Type B pancreatic cell (in vitro differentiated cells): ENCODE measurements at regions not wholly inside any gene's neighbourhood (a gene's known extent, or its start where the extent isn't known, plus 50 kb on each side); places are given as distances from the start of the nearest gene placed in this dataset.

Experiments
- DNase-seq: peaks from one replicate; pipeline ENCODE4 v3.0.0; 2021; ENCODE audit warnings: mixed read lengths; ENCODE audit not compliant: unreplicated experiment; ENCODE audit errors: extremely low spot score
- H3K27ac Mint-ChIP-seq: 2 replicates; pipeline ENCODE4 v1.8.0; 2021; ENCODE audit warnings: mild to moderate bottlenecking, mixed read lengths
- H3K27me3 Mint-ChIP-seq: 2 replicates; pipeline ENCODE4 v1.8.0; 2021; ENCODE audit warnings: mixed read lengths
- H3K36me3 Mint-ChIP-seq: 2 replicates; pipeline ENCODE4 v1.8.0; 2021; ENCODE audit warnings: mixed read lengths
- H3K4me1 Mint-ChIP-seq: one replicate; pipeline ENCODE4 v1.8.0; 2021; ENCODE audit warnings: mixed read lengths; ENCODE audit not compliant: unreplicated experiment
- H3K4me3 Mint-ChIP-seq: 2 replicates; pipeline ENCODE4 v1.8.0; 2021; ENCODE audit warnings: mild to moderate bottlenecking, mixed read lengths
- H3K9me3 Mint-ChIP-seq: 2 replicates; pipeline ENCODE4 v1.8.0; 2021; ENCODE audit warnings: mixed read lengths
- TF ChIP-seq, protein P1 (sequence below): fragments of 200-600 bp; sonication (generic); conservative IDR thresholded peaks from 2 replicates; pipeline ENCODE4 v1.5.0; 2021; ENCODE audit warnings: antibody characterized with exemption, mild to moderate bottlenecking

DNA sequence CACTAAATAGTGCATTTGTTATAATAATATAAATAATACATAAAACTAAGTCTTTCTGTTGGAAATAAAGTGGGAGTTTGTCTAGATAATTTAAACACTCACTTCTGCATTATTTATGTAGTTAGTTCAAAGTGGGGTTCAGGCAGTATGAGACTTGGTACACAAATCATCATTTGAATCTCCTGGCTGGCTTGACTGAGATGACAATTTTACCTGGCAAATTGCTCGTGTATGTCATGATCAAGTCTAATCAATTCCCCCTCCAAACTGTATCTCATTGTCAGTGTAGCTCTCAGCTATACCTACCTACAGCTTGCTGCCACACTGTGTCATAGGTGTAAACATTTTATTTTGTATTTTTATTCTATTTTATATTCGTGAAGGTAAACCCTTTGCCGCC lies 563.4 kb upstream of the TENM3 start:
- no peaks in the 10 kb centered on the region for H3K36me3 Mint-ChIP-seq
- no peaks in the 10 kb centered on the region for H3K27me3 Mint-ChIP-seq
- H3K9me3 Mint-ChIP-seq: no peaks in the 10 kb centered on the region
- H3K4me1 Mint-ChIP-seq: peaks cover 5% of the 10 kb centered on the region
- DNase-seq: no peak
- TF ChIP-seq, protein P1, sequence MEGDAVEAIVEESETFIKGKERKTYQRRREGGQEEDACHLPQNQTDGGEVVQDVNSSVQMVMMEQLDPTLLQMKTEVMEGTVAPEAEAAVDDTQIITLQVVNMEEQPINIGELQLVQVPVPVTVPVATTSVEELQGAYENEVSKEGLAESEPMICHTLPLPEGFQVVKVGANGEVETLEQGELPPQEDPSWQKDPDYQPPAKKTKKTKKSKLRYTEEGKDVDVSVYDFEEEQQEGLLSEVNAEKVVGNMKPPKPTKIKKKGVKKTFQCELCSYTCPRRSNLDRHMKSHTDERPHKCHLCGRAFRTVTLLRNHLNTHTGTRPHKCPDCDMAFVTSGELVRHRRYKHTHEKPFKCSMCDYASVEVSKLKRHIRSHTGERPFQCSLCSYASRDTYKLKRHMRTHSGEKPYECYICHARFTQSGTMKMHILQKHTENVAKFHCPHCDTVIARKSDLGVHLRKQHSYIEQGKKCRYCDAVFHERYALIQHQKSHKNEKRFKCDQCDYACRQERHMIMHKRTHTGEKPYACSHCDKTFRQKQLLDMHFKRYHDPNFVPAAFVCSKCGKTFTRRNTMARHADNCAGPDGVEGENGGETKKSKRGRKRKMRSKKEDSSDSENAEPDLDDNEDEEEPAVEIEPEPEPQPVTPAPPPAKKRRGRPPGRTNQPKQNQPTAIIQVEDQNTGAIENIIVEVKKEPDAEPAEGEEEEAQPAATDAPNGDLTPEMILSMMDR: no peak
- no peak overlapping the region for H3K4me3 Mint-ChIP-seq
- H3K27ac Mint-ChIP-seq: no peak overlapping the region

DNA sequence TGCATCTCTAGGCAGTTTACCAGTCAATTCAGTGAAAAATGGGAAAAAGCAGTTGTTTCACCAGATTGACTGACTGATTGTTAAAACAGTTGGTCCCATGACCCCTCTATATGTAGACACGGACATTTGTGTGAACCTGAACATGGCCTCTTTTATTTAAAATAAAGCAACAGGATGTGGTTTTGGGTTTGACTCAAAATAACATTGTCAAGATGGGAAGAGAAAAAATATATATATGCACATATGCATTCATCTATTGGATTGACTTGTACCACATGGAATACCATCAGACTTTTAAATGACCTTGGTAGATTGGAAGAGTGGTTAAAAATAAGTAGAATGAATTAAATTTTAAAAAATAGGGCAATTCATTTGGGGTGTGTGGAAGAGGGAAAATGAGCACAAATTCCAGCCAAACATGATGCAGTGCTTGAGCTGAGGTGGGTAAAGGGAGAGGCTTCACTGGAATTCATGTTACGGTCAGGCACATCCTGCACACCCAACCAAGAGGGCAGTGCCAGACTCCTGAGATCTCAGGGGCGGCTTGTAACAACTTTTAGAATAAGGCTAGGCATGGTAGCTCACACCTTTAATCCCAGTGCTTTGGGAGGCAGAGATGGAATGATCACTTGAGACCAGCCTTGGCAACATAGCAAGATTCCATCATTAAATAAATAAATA lies 560.7 kb upstream of the TENM3 start:
- Mint-ChIP-seq H3K27ac (no peak overlapping the region), H3K36me3 (no peaks in the 10 kb centered on the region), H3K27me3 (peaks cover under 1% of the 10 kb centered on the region), H3K9me3 (no peaks in the 10 kb centered on the region), H3K4me3 (no peak overlapping the region), H3K4me1 (peaks cover 5% of the 10 kb centered on the region)
- no peak for DNase-seq
- TF ChIP-seq, protein P1: no peak

DNA sequence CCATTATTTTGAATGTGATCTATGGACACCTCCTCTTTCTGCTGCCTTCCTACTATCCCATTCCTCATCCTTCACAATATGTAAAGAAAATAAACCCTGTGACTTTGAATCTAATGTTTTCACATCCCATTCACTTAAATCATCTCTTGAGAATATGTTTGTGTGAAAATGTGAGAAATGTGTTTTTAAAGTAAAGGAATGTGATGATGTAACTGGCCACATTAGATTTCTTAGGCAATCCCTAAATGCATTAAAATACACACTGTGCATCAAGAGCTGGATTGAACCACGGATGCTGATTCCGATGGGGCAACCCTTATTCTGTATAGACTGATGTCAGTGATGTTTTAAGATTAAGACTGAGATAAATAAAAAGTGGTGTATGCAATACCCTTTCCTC lies 558.9 kb upstream of the TENM3 start:
- no peaks in the 10 kb centered on the region for H3K9me3 Mint-ChIP-seq
- TF ChIP-seq, protein P1: no peak
- H3K4me3 Mint-ChIP-seq: no peak overlapping the region
- no peak overlapping the region for H3K27ac Mint-ChIP-seq
- DNase-seq: no peak
- peaks cover 5% of the 10 kb centered on the region for H3K4me1 Mint-ChIP-seq
- H3K36me3 Mint-ChIP-seq: no peaks in the 10 kb centered on the region
- H3K27me3 Mint-ChIP-seq: peaks cover 2% of the 10 kb centered on the region

DNA sequence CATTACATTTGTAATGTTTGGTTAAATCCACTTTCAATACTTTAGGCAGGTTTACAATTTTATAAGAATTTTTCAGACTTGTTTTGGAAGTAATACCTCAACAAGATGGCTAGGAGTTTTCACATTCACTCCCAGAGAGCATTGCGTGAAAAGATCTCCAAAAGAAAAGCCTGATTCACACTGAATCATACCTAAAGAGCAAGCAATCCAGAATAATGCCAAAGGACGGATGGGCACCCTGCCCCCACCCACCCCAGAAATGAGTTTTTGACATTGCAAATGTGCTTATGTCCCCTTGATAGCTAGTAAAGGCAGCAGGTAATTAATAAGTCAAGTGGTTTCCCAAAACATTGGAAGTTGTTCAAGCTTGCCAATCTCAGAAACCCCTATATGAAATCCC lies 557.7 kb upstream of the TENM3 start:
- Mint-ChIP-seq H3K4me1 (peaks cover 5% of the 10 kb centered on the region), H3K36me3 (no peaks in the 10 kb centered on the region), H3K27me3 (peaks cover 2% of the 10 kb centered on the region), H3K9me3 (no peaks in the 10 kb centered on the region), H3K27ac (no peak overlapping the region), H3K4me3 (no peak overlapping the region)
- TF ChIP-seq, protein P1: no peak
- no peak for DNase-seq

DNA sequence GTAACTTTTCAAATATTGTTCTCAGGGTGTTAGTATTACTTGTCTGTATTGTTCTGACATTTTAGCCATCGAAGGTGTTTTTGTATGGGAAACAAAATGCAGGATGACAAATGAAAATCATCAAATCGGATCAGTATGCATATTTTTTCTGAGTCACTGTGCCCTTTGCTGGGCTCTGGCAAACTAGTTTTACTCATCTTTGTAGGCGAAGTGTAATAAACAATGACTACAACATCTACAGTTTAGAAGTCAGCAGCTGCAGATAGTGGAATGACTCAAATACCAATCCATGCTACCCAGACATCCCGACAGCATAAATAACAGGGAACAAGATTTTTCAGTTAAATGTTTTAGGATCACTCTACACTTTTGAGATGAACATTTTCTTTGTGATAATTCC lies 557.3 kb upstream of the TENM3 start:
- Mint-ChIP-seq H3K4me1 (peaks cover 5% of the 10 kb centered on the region), H3K36me3 (no peaks in the 10 kb centered on the region), H3K9me3 (no peaks in the 10 kb centered on the region), H3K27me3 (peaks cover 2% of the 10 kb centered on the region), H3K27ac (no peak overlapping the region), H3K4me3 (no peak overlapping the region)
- TF ChIP-seq, protein P1: no peak
- DNase-seq: no peak
